ENCODE measurements at regions not wholly inside any gene's neighbourhood (a gene's known extent, or its start where the extent isn't known, plus 50 kb on each side); places are given as distances from the start of the nearest gene placed in this dataset.

GRCh38 chr7:89401099-89401498, 605.6 kb upstream of the TEX47 start:
- Histone ChIP-seq H3K4me1 (no peaks in the 10 kb centered on the region), H3K27me3 (no peaks in the 10 kb centered on the region), H3K9me3 (replicated peaks in 1 of 11) (no peaks in the 10 kb centered on the region)

GRCh38 chr7:89401690-89402089, 606.2 kb upstream of the TEX47 start:
- Histone ChIP-seq H3K4me3 (no peak overlapping the region), H3K9me3 (replicated peaks in 1 of 11) (no peaks in the 10 kb centered on the region), H3K27me3 (no peaks in the 10 kb centered on the region), H4K20me1 (no peaks in the 10 kb centered on the region), H3K9ac (no peak overlapping the region), H3K4me2 (no peak overlapping the region), H3K4me1 (no peaks in the 10 kb centered on the region), H3K27ac (no peak overlapping the region), H3K36me3 (no peaks in the 10 kb centered on the region)
- no peak for TF ChIP-seq Cebpa-rat (IDR thresholded peaks at IDR 0.05)

More at GRCh38 chr7:89401099-89401498, 605.6 kb upstream of the TEX47 start:
- no peak overlapping the region for H3K27ac ChIP-seq
- H3K4me3 ChIP-seq: no peak overlapping the region
- H3K4me2 ChIP-seq: no peak overlapping the region
- no peak for TF ChIP-seq Cebpa-rat (IDR thresholded peaks at IDR 0.05)
- H3K36me3 ChIP-seq: no peaks in the 10 kb centered on the region
- no peak overlapping the region for H3K9ac ChIP-seq
- H4K20me1 ChIP-seq: no peaks in the 10 kb centered on the region

GRCh38 chr7:89451911-89452310, 656.4 kb upstream of the TEX47 start:
- H3K4me3 ChIP-seq: no peak overlapping the region
- H3K36me3 ChIP-seq: no peaks in the 10 kb centered on the region
- no peak overlapping the region for H3K4me2 ChIP-seq
- no peaks in the 10 kb centered on the region for H3K9me3 ChIP-seq (replicated peaks in 1 of 11)
- TF ChIP-seq Cebpa-rat (IDR thresholded peaks at IDR 0.05): no peak
- H4K20me1 ChIP-seq: no peaks in the 10 kb centered on the region
- no peak overlapping the region for H3K9ac ChIP-seq
- no peaks in the 10 kb centered on the region for H3K4me1 ChIP-seq
- H3K27ac ChIP-seq: no peak overlapping the region
- H3K27me3 ChIP-seq: no peaks in the 10 kb centered on the region

GRCh38 chr7:89456556-89456955, 661.0 kb upstream of the TEX47 start:
- Histone ChIP-seq H3K4me2 (no peak overlapping the region), H3K36me3 (no peaks in the 10 kb centered on the region), H3K4me3 (no peak overlapping the region), H3K27ac (no peak overlapping the region), H3K27me3 (no peaks in the 10 kb centered on the region), H3K4me1 (no peaks in the 10 kb centered on the region), H3K9me3 (replicated peaks in 1 of 11) (no peaks in the 10 kb centered on the region), H3K9ac (no peak overlapping the region), H4K20me1 (no peaks in the 10 kb centered on the region)
- no peak for TF ChIP-seq Cebpa-rat (IDR thresholded peaks at IDR 0.05)

- no peak for TF ChIP-seq Cebpa-rat (IDR thresholded peaks at IDR 0.05)
- Histone ChIP-seq H3K9me3 (replicated peaks in 1 of 11) (no peaks in the 10 kb centered on the region), H4K20me1 (no peaks in the 10 kb centered on the region), H3K4me2 (no peak overlapping the region), H3K36me3 (no peaks in the 10 kb centered on the region), H3K27me3 (no peaks in the 10 kb centered on the region), H3K27ac (no peak overlapping the region), H3K4me3 (no peak overlapping the region), H3K4me1 (no peaks in the 10 kb centered on the region), H3K9ac (no peak overlapping the region)
Measured at GRCh38 chr7:89458114-89458513, 662.6 kb upstream of the TEX47 start.

- Histone ChIP-seq H3K27ac (no peak overlapping the region), H3K27me3 (no peaks in the 10 kb centered on the region), H3K4me2 (no peak overlapping the region), H3K9me3 (replicated peaks in 1 of 11) (no peaks in the 10 kb centered on the region), H4K20me1 (no peaks in the 10 kb centered on the region), H3K4me3 (no peak overlapping the region), H3K4me1 (no peaks in the 10 kb centered on the region), H3K9ac (no peak overlapping the region), H3K36me3 (no peaks in the 10 kb centered on the region)
- TF ChIP-seq Cebpa-rat (IDR thresholded peaks at IDR 0.05): no peak
Measured at GRCh38 chr7:89474456-89474855, 678.9 kb upstream of the TEX47 start.

- no peak overlapping the region for H3K4me2 ChIP-seq
- H3K27ac ChIP-seq: no peak overlapping the region
- no peaks in the 10 kb centered on the region for H3K9me3 ChIP-seq (replicated peaks in 1 of 11)
- H4K20me1 ChIP-seq: no peaks in the 10 kb centered on the region
- no peaks in the 10 kb centered on the region for H3K4me1 ChIP-seq
- no peaks in the 10 kb centered on the region for H3K27me3 ChIP-seq
- no peak overlapping the region for H3K4me3 ChIP-seq
- TF ChIP-seq Cebpa-rat (IDR thresholded peaks at IDR 0.05): no peak
- H3K9ac ChIP-seq: no peak overlapping the region
- no peaks in the 10 kb centered on the region for H3K36me3 ChIP-seq
Measured at GRCh38 chr7:89477991-89478390, 676.3 kb upstream of the STEAP1 start.

- no peak overlapping the region for H3K4me2 ChIP-seq
- H3K9ac ChIP-seq: no peak overlapping the region
- H3K4me3 ChIP-seq: no peak overlapping the region
- TF ChIP-seq Cebpa-rat (IDR thresholded peaks at IDR 0.05): no peak
- H3K9me3 ChIP-seq (replicated peaks in 1 of 11): no peaks in the 10 kb centered on the region
- H3K4me1 ChIP-seq: peaks cover 0 to 8% (median 2%) of the 10 kb centered on the region in 10 experiments; a peak in 9 of 20 replicates
- H3K27me3 ChIP-seq: no peaks in the 10 kb centered on the region
- H4K20me1 ChIP-seq: no peaks in the 10 kb centered on the region
- H3K36me3 ChIP-seq: no peaks in the 10 kb centered on the region
- no peak overlapping the region for H3K27ac ChIP-seq
Measured at GRCh38 chr7:89495704-89496103, 658.6 kb upstream of the STEAP1 start.

- peaks cover 0 to 8% (median 2%) of the 10 kb centered on the region in 10 experiments; a peak in 9 of 20 replicates for H3K4me1 ChIP-seq
- no peaks in the 10 kb centered on the region for H3K27me3 ChIP-seq
- H3K27ac ChIP-seq: no peak overlapping the region
- no peaks in the 10 kb centered on the region for H3K9me3 ChIP-seq (replicated peaks in 1 of 11)
- no peaks in the 10 kb centered on the region for H3K36me3 ChIP-seq
- H3K9ac ChIP-seq: no peak overlapping the region
- H3K4me3 ChIP-seq: no peak overlapping the region
- peak in 2 of 11 experiments; percentile 51 to 60; a peak in 4 of 22 replicates for TF ChIP-seq Cebpa-rat (IDR thresholded peaks at IDR 0.05)
- H3K4me2 ChIP-seq: peak overlapping the region in 6 of 11 experiments; percentile 5 to 43 (median 25); a peak in 6 of 22 replicates
- H4K20me1 ChIP-seq: no peaks in the 10 kb centered on the region
Measured at GRCh38 chr7:89500084-89500483, 654.2 kb upstream of the STEAP1 start.

GRCh38 chr7:89503281-89503680, 651.0 kb upstream of the STEAP1 start:
- Histone ChIP-seq H3K4me1 (peaks cover 0 to 8% (median 2%) of the 10 kb centered on the region in 10 experiments; a peak in 9 of 20 replicates), H3K27ac (no peak overlapping the region)

More at GRCh38 chr7:89503281-89503680, 651.0 kb upstream of the STEAP1 start:
- H3K4me3 ChIP-seq: no peak overlapping the region
- no peaks in the 10 kb centered on the region for H3K36me3 ChIP-seq
- no peak overlapping the region for H3K9ac ChIP-seq
- H3K27me3 ChIP-seq: no peaks in the 10 kb centered on the region
- no peaks in the 10 kb centered on the region for H4K20me1 ChIP-seq
- no peaks in the 10 kb centered on the region for H3K9me3 ChIP-seq (replicated peaks in 1 of 11)
- TF ChIP-seq Cebpa-rat (IDR thresholded peaks at IDR 0.05): no peak
- no peak overlapping the region for H3K4me2 ChIP-seq

Data from BLaER1 treated with 17β-estradiol and CSF1 and Interleukin-3, amounts not matched to agents 10 nM and 100 nM (cell line).